AML-193 (cell line): ENCODE measurements at regions not wholly inside any gene's neighbourhood (a gene's known extent, or its start where the extent isn't known, plus 50 kb on each side); places are given as distances from the start of the nearest gene placed in this dataset.
"Not testable (repeated sequence)": the region's sequence is repeated elsewhere in the genome, so short reads cannot be mapped to it uniquely, and the experiment has no call there.

Experiments used
- DNase-seq, 2 experiments: peaks; one replicate each; lab custom pipeline; 2025; lab: John Stamatoyannopoulos, UW

- DNase-seq: no peak
These were observed 70.6 kb downstream of the SMPDL3A start for GRCh38 chr6:122859676-122860075.

- DNase-seq: no peak
These were observed 72.5 kb downstream of the SMPDL3A start for GRCh38 chr6:122861594-122861993.

- no peak for DNase-seq
These were observed 79.1 kb downstream of the SMPDL3A start for GRCh38 chr6:122868137-122868536.

GRCh38 chr6:122869437-122870024 lies 80.5 kb downstream of the SMPDL3A start:
- peak; percentile 78 to 83 for DNase-seq

- no peak for DNase-seq
These were observed 82.0 kb downstream of the SMPDL3A start for GRCh38 chr6:122871079-122871478.

- no peak for DNase-seq
These were observed 83.3 kb downstream of the SMPDL3A start for GRCh38 chr6:122872311-122872710.

GRCh38 chr6:122877302-122877701 lies 88.2 kb downstream of the SMPDL3A start:
- no peak for DNase-seq

GRCh38 chr6:122878796-122879195 lies 89.7 kb downstream of the SMPDL3A start:
- no peak for DNase-seq

GRCh38 chr6:122886481-122886880 lies 97.4 kb downstream of the SMPDL3A start:
- no peak for DNase-seq

GRCh38 chr6:122887941-122888340 lies 98.9 kb downstream of the SMPDL3A start:
- no peak for DNase-seq

GRCh38 chr6:122888680-122889079 lies 99.6 kb downstream of the SMPDL3A start:
- DNase-seq: not testable (repeated sequence)

- no peak for DNase-seq
These were observed 101.2 kb downstream of the SMPDL3A start for GRCh38 chr6:122890250-122890649.

- no peak for DNase-seq
These were observed 101.2 kb upstream of the CLVS2 start for GRCh38 chr6:122894791-122895190.

GRCh38 chr6:122902326-122902725 lies 93.7 kb upstream of the CLVS2 start:
- DNase-seq: no peak

- DNase-seq: no peak
These were observed 92.6 kb upstream of the CLVS2 start for GRCh38 chr6:122903266-122903915.

- no peak for DNase-seq
These were observed 91.9 kb upstream of the CLVS2 start for GRCh38 chr6:122904166-122904565.

- DNase-seq: no peak
These were observed 82.5 kb upstream of the CLVS2 start for GRCh38 chr6:122913558-122913957.

- DNase-seq: no peak
These were observed 77.3 kb upstream of the CLVS2 start for GRCh38 chr6:122918714-122919113.

- DNase-seq: no peak
These were observed 65.5 kb upstream of the CLVS2 start for GRCh38 chr6:122930252-122931180.

GRCh38 chr6:122931916-122932315 lies 64.1 kb upstream of the CLVS2 start:
- peak in 1 of 2 experiments; percentile 18 for DNase-seq

GRCh38 chr6:122944936-122945335 lies 51.1 kb upstream of the CLVS2 start:
- not testable (repeated sequence) for DNase-seq
